RWPE2 (cell line): ENCODE measurements at regions not wholly inside any gene's neighbourhood (a gene's known extent, or its start where the extent isn't known, plus 50 kb on each side); places are given as distances from the start of the nearest gene placed in this dataset.
A peak's percentile ranks its signal among the peaks of the same experiment; 100 is the strongest.

Experiments
- ATAC-seq: fragments of 200-7000 bp; cut with Tn5 transposase; 3 replicates; pipeline ENCODE4 v1.9.1; 2021; ENCODE audit warnings: low read depth
- DNase-seq: peaks from one replicate; pipeline ENCODE4 v3.0.0-alpha.2; 2020; ENCODE audit warnings: low spot score
- H3K27ac ChIP-seq: fragments of 450-650 bp; 2 replicates; pipeline ENCODE4 v1.5.1; 2017; ENCODE audit warnings: mild to moderate bottlenecking; ENCODE audit not compliant: poor library complexity, severe bottlenecking
- H3K27me3 ChIP-seq: fragments of 250-450 bp; sonication (Bioruptor Pico); 2 replicates; pipeline ENCODE4 v1.5.1; 2021; ENCODE audit warnings: mild to moderate bottlenecking, moderate library complexity; ENCODE audit not compliant: insufficient read depth, poor library complexity, severe bottlenecking
- H3K36me3 ChIP-seq: fragments of 250-450 bp; sonication (Bioruptor Pico); 2 replicates; pipeline ENCODE4 v1.5.1; 2020; ENCODE audit warnings: low read depth, mild to moderate bottlenecking, moderate library complexity
- H3K4me1 ChIP-seq: fragments of 250-450 bp; sonication (Bioruptor Pico); 2 replicates; pipeline ENCODE4 v1.5.1; 2021; ENCODE audit warnings: mild to moderate bottlenecking, moderate library complexity; ENCODE audit not compliant: insufficient read depth, poor library complexity, severe bottlenecking
- H3K4me3 ChIP-seq: fragments of 250-450 bp; sonication (Bioruptor Pico); 2 replicates; pipeline ENCODE4 v1.5.1; 2021; ENCODE audit warnings: mild to moderate bottlenecking, moderate library complexity; ENCODE audit not compliant: severe bottlenecking
- H3K9me3 ChIP-seq: fragments of 250-450 bp; sonication (Bioruptor Pico); 2 replicates; pipeline ENCODE4 v1.5.1; 2021; ENCODE audit warnings: mild to moderate bottlenecking, moderate library complexity; ENCODE audit not compliant: severe bottlenecking
- CTCF ChIP-seq: fragments of 450-650 bp; IDR thresholded peaks from one replicate; pipeline ENCODE4 v1.5.1; 2017; ENCODE audit warnings: mild to moderate bottlenecking, moderate library complexity; ENCODE audit not compliant: poor library complexity, severe bottlenecking

GRCh38 chr5:120400356-120400755 lies 63.7 kb upstream of the PRR16 start:
- peaks cover 7% of the 10 kb centered on the region for H3K4me1 ChIP-seq
- no peak overlapping the region for H3K27ac ChIP-seq
- no peaks in the 10 kb centered on the region for H3K27me3 ChIP-seq
- no peak for TF ChIP-seq CTCF
- H3K4me3 ChIP-seq: no peak overlapping the region
- ATAC-seq: no peak
- H3K36me3 ChIP-seq: no peaks in the 10 kb centered on the region
- H3K9me3 ChIP-seq: peaks cover 3% of the 10 kb centered on the region
- DNase-seq: no peak

GRCh38 chr5:120402606-120403005 lies 61.5 kb upstream of the PRR16 start:
- peaks cover 3% of the 10 kb centered on the region for H3K9me3 ChIP-seq
- no peak for ATAC-seq

GRCh38 chr5:120405286-120405864 lies 58.7 kb upstream of the PRR16 start:
- Histone ChIP-seq H3K4me1 (peaks cover 16% of the 10 kb centered on the region), H3K9me3 (no peaks in the 10 kb centered on the region), H3K27me3 (no peaks in the 10 kb centered on the region), H3K27ac (no peak overlapping the region), H3K36me3 (no peaks in the 10 kb centered on the region), H3K4me3 (no peak overlapping the region)
- peak; percentile 77 for ATAC-seq
- TF ChIP-seq CTCF: no peak
- DNase-seq: no peak

More at GRCh38 chr5:120402606-120403005, 61.5 kb upstream of the PRR16 start:
- no peak for DNase-seq
- Histone ChIP-seq H3K4me1 (peaks cover 16% of the 10 kb centered on the region), H3K4me3 (no peak overlapping the region), H3K36me3 (no peaks in the 10 kb centered on the region), H3K27me3 (no peaks in the 10 kb centered on the region), H3K27ac (no peak overlapping the region)
- TF ChIP-seq CTCF: no peak

- no peak overlapping the region for H3K27ac ChIP-seq
- no peaks in the 10 kb centered on the region for H3K9me3 ChIP-seq
- TF ChIP-seq CTCF: no peak
- H3K4me1 ChIP-seq: peaks cover 16% of the 10 kb centered on the region
- no peak overlapping the region for H3K4me3 ChIP-seq
- H3K27me3 ChIP-seq: no peaks in the 10 kb centered on the region
- H3K36me3 ChIP-seq: no peaks in the 10 kb centered on the region
- no peak for DNase-seq
- ATAC-seq: peak; percentile 58
Measured at GRCh38 chr5:120405923-120406322, 58.2 kb upstream of the PRR16 start.

GRCh38 chr5:120413686-120414085 lies 50.4 kb upstream of the PRR16 start:
- TF ChIP-seq CTCF: no peak
- no peaks in the 10 kb centered on the region for H3K27me3 ChIP-seq
- no peaks in the 10 kb centered on the region for H3K4me1 ChIP-seq
- ATAC-seq: peak; percentile 25; the same call in 2 of the 3 replicates
- H3K4me3 ChIP-seq: no peak overlapping the region
- H3K27ac ChIP-seq: no peak overlapping the region
- DNase-seq: no peak
- H3K9me3 ChIP-seq: peaks cover 4% of the 10 kb centered on the region
- H3K36me3 ChIP-seq: no peaks in the 10 kb centered on the region
